ENCODE measurements at regions not wholly inside any gene's neighbourhood (a gene's known extent, or its start where the extent isn't known, plus 50 kb on each side); places are given as distances from the start of the nearest gene placed in this dataset.
"Not testable (repeated sequence)": the region's sequence is repeated elsewhere in the genome, so short reads cannot be mapped to it uniquely, and the experiment has no call there.

GRCh38 chr1:5727191-5727590 lies 265.0 kb downstream of the NPHP4 start:
- Mint-ChIP-seq H3K9me3 (peaks cover 0 to 2% (median 0%) of the 10 kb centered on the region in 7 donors), H3K27me3 (ENCODE audit: low read depth in 3 of 3) (peaks cover 4 to 7% (median 6%) of the 10 kb centered on the region in 3 donors), H3K36me3 (no peaks in the 10 kb centered on the region), H3K4me1 (no peaks in the 10 kb centered on the region), H3K4me3 (no peak overlapping the region), H3K27ac (no peak overlapping the region)
- Histone ChIP-seq H2AFZ (ENCODE audit: insufficient read depth, low read depth, low read length, poor library complexity, severe bottlenecking) (no peak overlapping the region), H3K4me2 (replicated peaks; ENCODE audit: extremely low read depth, low read length, poor library complexity, severe bottlenecking) (no peak overlapping the region), H3K4me1 (ENCODE audit: control insufficient read depth in 1 of 2, insufficient read depth in 2 of 2, low read length in 2 of 2) (no peaks in the 10 kb centered on the region), H3K27ac (ENCODE audit: low read depth in 1 of 2, low read length in 2 of 2) (no peak overlapping the region), H3K4me3 (replicated peaks in 1 of 3; ENCODE audit: low read depth in 2 of 3, low read length in 3 of 3) (no peak overlapping the region), H4K20me1 (ENCODE audit: insufficient read depth, low read length) (no peaks in the 10 kb centered on the region), H3K79me2 (ENCODE audit: insufficient read depth, low read length) (no peaks in the 10 kb centered on the region), H3K9me3 (replicated peaks in 1 of 2; ENCODE audit: control insufficient read depth in 1 of 2, insufficient read depth in 1 of 2, low read length in 2 of 2) (no peaks in the 10 kb centered on the region), H3K27me3 (ENCODE audit: control insufficient read depth in 2 of 2, insufficient read depth in 2 of 2, low read length in 2 of 2) (no peaks in the 10 kb centered on the region), H3K36me3 (replicated peaks in 1 of 2; ENCODE audit: control insufficient read depth in 1 of 2, insufficient read depth in 2 of 2, low read length in 2 of 2) (no peaks in the 10 kb centered on the region), H3K9ac (ENCODE audit: insufficient read depth, low read length, poor library complexity, severe bottlenecking) (no peak overlapping the region)
- no peak for DNase-seq
- no peak for TF ChIP-seq CTCF (IDR thresholded peaks at IDR 0.05)
- intact Hi-C loops (cut with micrococcal nuclease), result no loop called here

DNA sequence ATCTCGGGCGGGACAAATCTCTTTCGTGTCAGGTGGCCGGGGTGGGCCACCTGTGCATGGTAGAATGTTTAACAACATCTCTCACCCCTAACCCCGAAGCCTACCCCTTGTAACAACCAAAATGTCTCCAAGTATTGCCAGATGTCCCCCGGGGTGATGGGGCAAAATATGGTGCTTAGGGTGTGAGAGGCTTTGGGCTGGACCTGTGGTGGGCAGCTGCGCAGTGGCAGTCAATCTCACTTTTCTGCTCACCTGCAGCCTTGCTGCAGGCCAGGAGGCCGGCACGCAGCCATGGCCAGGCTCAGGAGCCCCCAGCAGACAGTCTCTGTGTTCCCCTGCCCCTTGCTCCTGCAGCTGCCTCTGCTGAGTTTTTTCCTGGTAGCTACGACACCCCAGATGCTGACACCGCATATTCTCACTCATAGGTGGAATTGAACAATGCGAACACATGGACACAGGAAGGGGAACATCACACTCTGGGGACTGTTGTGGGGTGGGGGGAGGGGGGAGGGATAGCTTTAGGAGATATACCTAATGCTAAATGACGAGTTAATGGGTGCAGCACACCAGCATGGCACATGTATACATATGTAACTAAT lies 265.5 kb downstream of the NPHP4 start:
- intact Hi-C loops (cut with micrococcal nuclease); H3K79me2 ChIP-seq (ENCODE audit: insufficient read depth, low read length); H3K4me3 ChIP-seq (replicated peaks in 1 of 3; ENCODE audit: low read depth in 2 of 3, low read length in 3 of 3); H3K4me1 Mint-ChIP-seq; H3K4me1 ChIP-seq (ENCODE audit: control insufficient read depth in 1 of 2, insufficient read depth in 2 of 2, low read length in 2 of 2); H3K4me2 ChIP-seq (replicated peaks; ENCODE audit: extremely low read depth, low read length, poor library complexity, severe bottlenecking); H3K9me3 Mint-ChIP-seq; DNase-seq; H3K36me3 Mint-ChIP-seq; H2AFZ ChIP-seq (ENCODE audit: insufficient read depth, low read depth, low read length, poor library complexity, severe bottlenecking); H4K20me1 ChIP-seq (ENCODE audit: insufficient read depth, low read length); H3K9me3 ChIP-seq (replicated peaks in 1 of 2; ENCODE audit: control insufficient read depth in 1 of 2, insufficient read depth in 1 of 2, low read length in 2 of 2); H3K4me3 Mint-ChIP-seq; H3K27ac ChIP-seq (ENCODE audit: low read depth in 1 of 2, low read length in 2 of 2); H3K27me3 Mint-ChIP-seq (ENCODE audit: low read depth in 3 of 3); H3K9ac ChIP-seq (ENCODE audit: insufficient read depth, low read length, poor library complexity, severe bottlenecking); H3K27me3 ChIP-seq (ENCODE audit: control insufficient read depth in 2 of 2, insufficient read depth in 2 of 2, low read length in 2 of 2); H3K36me3 ChIP-seq (replicated peaks in 1 of 2; ENCODE audit: control insufficient read depth in 1 of 2, insufficient read depth in 2 of 2, low read length in 2 of 2); H3K27ac Mint-ChIP-seq: not testable (repeated sequence)
- 80% methylated on average over 7 of the region's 13 CpGs for WGBS (ENCODE audit: insufficient coverage)
